MM.1S (cell line): ENCODE measurements at regions not wholly inside any gene's neighbourhood (a gene's known extent, or its start where the extent isn't known, plus 50 kb on each side); places are given as distances from the start of the nearest gene placed in this dataset.

Experiments used
- DNase-seq: peaks from one replicate; pipeline ENCODE4 v3.0.0-alpha.2; 2015
- H2AFZ ChIP-seq: fragments of 300-600 bp; sonication (generic); 2 replicates; pipeline ENCODE4 v1.6.0; 2016; ENCODE audit warnings: antibody characterized with exemption, low read length
- H3F3A ChIP-seq: fragments of 300-600 bp; sonication (generic); 2 replicates; pipeline ENCODE4 v1.6.1; 2016; ENCODE audit warnings: mild to moderate bottlenecking, antibody characterized with exemption, low read length, moderate library complexity, mixed read lengths; ENCODE audit not compliant: insufficient read depth
- H3K27ac ChIP-seq: fragments of 300-600 bp; sonication (generic); 2 replicates; pipeline ENCODE4 v1.5.1; 2016; ENCODE audit warnings: mild to moderate bottlenecking, low read length
- H3K27me3 ChIP-seq: fragments of 300-600 bp; sonication (generic); replicated peaks from 2 replicates; pipeline ENCODE4 v1.6.0; 2016; ENCODE audit warnings: low read length; ENCODE audit not compliant: insufficient read depth
- H3K36me3 ChIP-seq: fragments of 300-600 bp; sonication (generic); replicated peaks from 2 replicates; pipeline ENCODE4 v1.6.1; 2016; ENCODE audit warnings: mild to moderate bottlenecking, low read length, mixed read lengths; ENCODE audit not compliant: insufficient read depth
- H3K4me1 ChIP-seq: fragments of 300-600 bp; sonication (generic); 2 replicates; pipeline ENCODE4 v1.6.1; 2016; ENCODE audit warnings: low read length, mixed read lengths
- H3K4me2 ChIP-seq: fragments of 300-600 bp; sonication (generic); 2 replicates; pipeline ENCODE4 v1.6.0; 2016; ENCODE audit warnings: low read depth, low read length
- H3K4me3 ChIP-seq: fragments of 300-600 bp; sonication (generic); 2 replicates; pipeline ENCODE4 v1.5.1; 2016; ENCODE audit warnings: low read length, mixed read lengths
- H3K79me2 ChIP-seq: fragments of 300-600 bp; sonication (generic); 2 replicates; pipeline ENCODE4 v1.6.1; 2016; ENCODE audit warnings: mixed run types, low read length, mixed read lengths
- H3K9ac ChIP-seq: fragments of 300-600 bp; sonication (generic); 2 replicates; pipeline ENCODE4 v1.6.1; 2016; ENCODE audit warnings: low read length, mixed read lengths
- H3K9me2 ChIP-seq: fragments of 300-600 bp; sonication (generic); replicated peaks from 2 replicates; pipeline ENCODE4 v1.6.1; 2016; ENCODE audit warnings: mild to moderate bottlenecking, low read length, mixed read lengths; ENCODE audit not compliant: insufficient read depth
- H3K9me3 ChIP-seq: fragments of 300-600 bp; sonication (generic); replicated peaks from 2 replicates; pipeline ENCODE4 v1.6.1; 2016; ENCODE audit warnings: mild to moderate bottlenecking, low read length, mixed read lengths; ENCODE audit not compliant: insufficient read depth
- H4K20me1 ChIP-seq: fragments of 300-600 bp; sonication (generic); 2 replicates; pipeline ENCODE4 v1.6.1; 2016; ENCODE audit warnings: mild to moderate bottlenecking, low read length, moderate library complexity, mixed read lengths; ENCODE audit not compliant: insufficient read depth
- CTCF ChIP-seq: fragments of 300-600 bp; sonication (generic); IDR thresholded peaks from 2 replicates; pipeline ENCODE4 v1.5.1; 2016; ENCODE audit warnings: antibody characterized with exemption, low read length, mixed read lengths
- EZH2 ChIP-seq: fragments of 300-600 bp; sonication (generic); optimal IDR thresholded peaks from 2 replicates; pipeline ENCODE3; 2017; ENCODE audit warnings: low read depth, mild to moderate bottlenecking, antibody characterized with exemption, low read length, mixed read lengths
- EZH2phosphoT487 ChIP-seq: fragments of 300-600 bp; sonication (generic); IDR thresholded peaks from 2 replicates; pipeline ENCODE4 v1.6.1; 2018; ENCODE audit warnings: antibody characterized with exemption, low read length

- Histone ChIP-seq H4K20me1 (no peaks in the 10 kb centered on the region), H3K9ac (no peak overlapping the region), H3F3A (no peaks in the 10 kb centered on the region), H3K4me2 (no peak overlapping the region), H2AFZ (no peak overlapping the region), H3K9me3 (no peaks in the 10 kb centered on the region), H3K79me2 (no peaks in the 10 kb centered on the region), H3K9me2 (no peaks in the 10 kb centered on the region), H3K27me3 (no peaks in the 10 kb centered on the region), H3K36me3 (no peaks in the 10 kb centered on the region), H3K4me1 (no peaks in the 10 kb centered on the region), H3K4me3 (no peak overlapping the region), H3K27ac (no peak overlapping the region)
- no peak for TF ChIP-seq EZH2phosphoT487
- TF ChIP-seq EZH2 = no peak
- no peak for TF ChIP-seq CTCF
- DNase-seq = no peak
These were observed 90.0 kb downstream of the PERP start for GRCh38 chr6:138017166-138017757.

GRCh38 chr6:138018297-138018696, 88.9 kb downstream of the PERP start:
- no peak for DNase-seq
- Histone ChIP-seq H3K36me3 (no peaks in the 10 kb centered on the region), H3K79me2 (no peaks in the 10 kb centered on the region), H3K9me3 (no peaks in the 10 kb centered on the region), H3K9ac (no peak overlapping the region), H4K20me1 (no peaks in the 10 kb centered on the region), H3K27ac (no peak overlapping the region), H3K4me2 (no peak overlapping the region), H3K27me3 (no peaks in the 10 kb centered on the region), H3K4me3 (no peak overlapping the region), H3K4me1 (no peaks in the 10 kb centered on the region), H3K9me2 (no peaks in the 10 kb centered on the region), H3F3A (no peaks in the 10 kb centered on the region), H2AFZ (no peak overlapping the region)
- TF ChIP-seq EZH2phosphoT487 (no peak), EZH2 (no peak), CTCF (no peak)

GRCh38 chr6:138025528-138025978, 81.7 kb downstream of the PERP start:
- DNase-seq = no peak
- Histone ChIP-seq H2AFZ (no peak overlapping the region), H3K27ac (no peak overlapping the region), H3K9ac (no peak overlapping the region), H3K36me3 (no peaks in the 10 kb centered on the region), H3K9me3 (no peaks in the 10 kb centered on the region), H3K79me2 (no peaks in the 10 kb centered on the region), H3F3A (no peaks in the 10 kb centered on the region), H3K4me1 (no peaks in the 10 kb centered on the region), H3K27me3 (no peaks in the 10 kb centered on the region), H4K20me1 (no peaks in the 10 kb centered on the region), H3K4me3 (no peak overlapping the region), H3K9me2 (no peaks in the 10 kb centered on the region), H3K4me2 (no peak overlapping the region)
- no peak for TF ChIP-seq EZH2
- TF ChIP-seq EZH2phosphoT487 = no peak
- TF ChIP-seq CTCF = no peak

- Histone ChIP-seq H3K9ac (no peak overlapping the region), H3K4me3 (no peak overlapping the region), H3K4me1 (no peaks in the 10 kb centered on the region), H3K4me2 (no peak overlapping the region), H3K9me3 (no peaks in the 10 kb centered on the region), H2AFZ (no peak overlapping the region), H3F3A (no peaks in the 10 kb centered on the region), H3K27me3 (no peaks in the 10 kb centered on the region), H3K79me2 (no peaks in the 10 kb centered on the region), H4K20me1 (no peaks in the 10 kb centered on the region), H3K27ac (no peak overlapping the region), H3K36me3 (no peaks in the 10 kb centered on the region), H3K9me2 (no peaks in the 10 kb centered on the region)
- DNase-seq = no peak
- TF ChIP-seq EZH2phosphoT487 (no peak), CTCF (no peak), EZH2 (no peak)
These were observed 80.9 kb downstream of the PERP start for GRCh38 chr6:138026342-138026741.
